Hepatocyte (in vitro differentiated cells): ENCODE measurements at regions not wholly inside any gene's neighbourhood (a gene's known extent, or its start where the extent isn't known, plus 50 kb on each side); places are given as distances from the start of the nearest gene placed in this dataset.
A peak's percentile ranks its signal among the peaks of the same experiment; 100 is the strongest.
"Not testable (repeated sequence)": the region's sequence is repeated elsewhere in the genome, so short reads cannot be mapped to it uniquely, and the experiment has no call there.

Source experiments
- DNase-seq: peaks from one replicate; pipeline ENCODE4 v3.0.0-alpha.2; 2016; ENCODE audit warnings: low spot score
- H2AFZ ChIP-seq: fragments of 200-600 bp; sonication (generic); 2 replicates; pipeline ENCODE4 v1.6.0; 2016; ENCODE audit warnings: antibody characterized with exemption, mild to moderate bottlenecking
- H3K27ac ChIP-seq: fragments of 200-600 bp; sonication (generic); 2 replicates; pipeline ENCODE4 v1.5.1; 2016; ENCODE audit warnings: mild to moderate bottlenecking
- H3K27me3 ChIP-seq: fragments of 200-600 bp; sonication (generic); 2 replicates; pipeline ENCODE4 v1.6.1; 2016
- H3K36me3 ChIP-seq: fragments of 200-600 bp; sonication (generic); replicated peaks from 2 replicates; pipeline ENCODE4 v1.5.1; 2016; ENCODE audit warnings: low read depth; ENCODE audit not compliant: insufficient read depth
- H3K4me1 ChIP-seq: fragments of 200-600 bp; sonication (generic); 2 replicates; pipeline ENCODE4 v1.5.1; 2016; ENCODE audit warnings: mild to moderate bottlenecking, moderate library complexity; ENCODE audit not compliant: insufficient read depth
- H3K4me2 ChIP-seq: fragments of 200-600 bp; sonication (generic); 2 replicates; pipeline ENCODE4 v1.6.0; 2016
- H3K4me3 ChIP-seq: fragments of 200-600 bp; sonication (generic); 2 replicates; pipeline ENCODE4 v1.5.1; 2016; ENCODE audit warnings: mild to moderate bottlenecking
- H3K79me2 ChIP-seq: fragments of 200-600 bp; sonication (generic); 2 replicates; pipeline ENCODE4 v1.6.0; 2017; ENCODE audit warnings: mild to moderate bottlenecking
- H3K9me2 ChIP-seq: fragments of 200-600 bp; sonication (generic); replicated peaks from 2 replicates; pipeline ENCODE4 v1.6.0; 2017; ENCODE audit warnings: mild to moderate bottlenecking; ENCODE audit not compliant: insufficient read depth
- H3K9me3 ChIP-seq: fragments of 200-600 bp; sonication (generic); 2 replicates; pipeline ENCODE4 v1.5.1; 2016; ENCODE audit warnings: low read depth, mild to moderate bottlenecking
- H4K20me1 ChIP-seq: fragments of 200-600 bp; sonication (generic); 2 replicates; pipeline ENCODE4 v1.6.0; 2016; ENCODE audit warnings: mild to moderate bottlenecking; ENCODE audit not compliant: insufficient read depth, poor library complexity, severe bottlenecking
- CTCF ChIP-seq: fragments of 200-600 bp; sonication (generic); IDR thresholded peaks from 2 replicates; pipeline ENCODE4 v1.5.1; 2016; ENCODE audit warnings: antibody characterized with exemption, mild to moderate bottlenecking; ENCODE audit not compliant: poor library complexity
- EZH2 ChIP-seq: fragments of 200-600 bp; sonication (generic); IDR thresholded peaks from 2 replicates; pipeline ENCODE4 v1.6.1; 2016; ENCODE audit warnings: antibody characterized with exemption, mild to moderate bottlenecking, borderline replicate concordance
- EZH2phosphoT487 ChIP-seq: fragments of 200-600 bp; sonication (generic); IDR thresholded peaks from one replicate; pipeline ENCODE4 v1.6.1; 2018; ENCODE audit warnings: antibody characterized with exemption, mild to moderate bottlenecking, low read depth, moderate library complexity; ENCODE audit not compliant: unreplicated experiment, severe bottlenecking
- WGBS: methylation state at CpG from one replicate; pipeline ENCODE4 v1.1.6; 2016; ENCODE audit warnings: low lambda C conversion rate; ENCODE audit errors: missing lambda C conversion rate; 5-methylcytosine and 5-hydroxymethylcytosine counted together

DNA sequence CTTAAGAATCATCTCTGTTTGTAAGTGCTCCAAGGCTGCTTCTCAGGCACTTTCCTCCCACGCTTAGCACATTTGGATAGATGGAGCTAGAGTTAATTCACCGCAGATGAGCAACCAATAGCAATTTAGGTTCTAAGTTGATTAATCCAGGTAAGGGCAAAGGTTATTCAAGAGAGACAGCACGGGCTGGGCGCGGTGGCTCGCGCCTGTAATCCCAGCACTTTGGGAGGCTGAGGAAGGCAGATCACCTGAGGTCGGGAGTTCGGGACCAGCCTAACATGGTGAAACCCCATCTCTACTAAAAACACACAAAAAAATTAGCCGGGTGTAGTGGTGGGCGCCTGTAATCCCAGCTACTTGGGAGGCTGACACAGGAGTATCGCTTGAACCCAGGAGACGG lies 54.5 kb upstream of the UNC13C start:
- not testable (repeated sequence) for H3K27ac ChIP-seq, H3K27me3 ChIP-seq, H3K4me3 ChIP-seq, H3K36me3 ChIP-seq, H3K79me2 ChIP-seq, DNase-seq, H2AFZ ChIP-seq, H3K4me2 ChIP-seq, H3K9me2 ChIP-seq, H3K9me3 ChIP-seq, H4K20me1 ChIP-seq
- WGBS, result 93% methylated on average over 13 of the region's 13 CpGs
- peaks cover 13% of the 10 kb centered on the region for H3K4me1 ChIP-seq

- Histone ChIP-seq H3K4me2 (peak overlapping the region; percentile 54), H3K79me2 (no peaks in the 10 kb centered on the region), H3K27ac (peak overlapping the region; percentile 32), H3K9me2 (no peaks in the 10 kb centered on the region), H3K4me3 (no peak overlapping the region), H3K9me3 (no peaks in the 10 kb centered on the region), H3K27me3 (no peaks in the 10 kb centered on the region), H3K36me3 (no peaks in the 10 kb centered on the region), H2AFZ (no peak overlapping the region), H4K20me1 (no peaks in the 10 kb centered on the region), H3K4me1 (peaks cover 3% of the 10 kb centered on the region)
- DNase-seq, result peak; percentile 68
- WGBS, result 57% methylated on average over 11 of the region's 11 CpGs
- TF ChIP-seq EZH2phosphoT487, result no peak
- TF ChIP-seq EZH2, result no peak
- TF ChIP-seq CTCF, result no peak
Measured at GRCh38 chr15:53918180-53919079, 59.8 kb upstream of the UNC13C start.

- no peaks in the 10 kb centered on the region for H3K9me3 ChIP-seq
- H3K27me3 ChIP-seq, result no peaks in the 10 kb centered on the region
- 81% methylated on average over 2 of the region's 2 CpGs for WGBS
- H4K20me1 ChIP-seq, result no peaks in the 10 kb centered on the region
- DNase-seq, result no peak
- no peak overlapping the region for H3K4me2 ChIP-seq
- H2AFZ ChIP-seq, result no peak overlapping the region
- H3K79me2 ChIP-seq, result no peaks in the 10 kb centered on the region
- TF ChIP-seq EZH2 (no peak), CTCF (no peak), EZH2phosphoT487 (no peak)
- H3K27ac ChIP-seq, result no peak overlapping the region
- H3K4me3 ChIP-seq, result no peak overlapping the region
- H3K9me2 ChIP-seq, result no peaks in the 10 kb centered on the region
- no peaks in the 10 kb centered on the region for H3K36me3 ChIP-seq
- peaks cover 3% of the 10 kb centered on the region for H3K4me1 ChIP-seq
Measured at GRCh38 chr15:53917109-53917508, 61.1 kb upstream of the UNC13C start.

DNA sequence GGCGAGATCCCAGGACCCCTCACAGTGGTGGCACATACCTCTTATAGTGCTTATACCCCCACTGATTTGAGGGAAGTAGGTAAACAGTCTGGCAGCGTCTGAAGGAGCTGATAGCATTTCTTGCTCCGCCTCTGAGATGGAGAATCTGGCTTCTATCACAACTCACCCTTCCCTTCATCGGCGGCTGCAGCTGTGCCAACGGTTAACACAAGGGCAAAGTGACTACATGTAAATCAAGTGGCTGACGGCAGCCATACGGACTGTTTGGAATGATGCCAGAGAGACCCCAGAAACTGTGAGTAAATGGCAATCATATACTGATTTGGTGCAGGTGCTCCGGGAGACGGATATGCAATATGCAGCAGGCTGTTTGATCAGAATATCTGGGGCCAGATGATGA lies 66.8 kb upstream of the UNC13C start:
- H3K4me2 ChIP-seq, result no peak overlapping the region
- H3K27me3 ChIP-seq, result no peaks in the 10 kb centered on the region
- DNase-seq, result no peak
- H3K4me3 ChIP-seq, result no peak overlapping the region
- no peaks in the 10 kb centered on the region for H3K9me2 ChIP-seq
- H3K4me1 ChIP-seq, result no peaks in the 10 kb centered on the region
- no peaks in the 10 kb centered on the region for H3K36me3 ChIP-seq
- H3K9me3 ChIP-seq, result no peaks in the 10 kb centered on the region
- no peaks in the 10 kb centered on the region for H3K79me2 ChIP-seq
- 62% methylated on average over 10 of the region's 10 CpGs for WGBS
- H4K20me1 ChIP-seq, result no peaks in the 10 kb centered on the region
- H2AFZ ChIP-seq, result no peak overlapping the region
- no peak overlapping the region for H3K27ac ChIP-seq
- TF ChIP-seq CTCF (no peak), EZH2 (no peak), EZH2phosphoT487 (no peak)
